Breast epithelium (tissue), 3 donors: ENCODE measurements at regions not wholly inside any gene's neighbourhood (a gene's known extent, or its start where the extent isn't known, plus 50 kb on each side); places are given as distances from the start of the nearest gene placed in this dataset.

Source experiments
- POLR2A ChIP-seq: fragments of 450-650 bp; IDR thresholded peaks from one replicate; pipeline ENCODE4 v1.6.1; 2016; ENCODE audit warnings: antibody characterized with exemption, mild to moderate bottlenecking, moderate library complexity
- POLR2AphosphoS5 ChIP-seq, 3 donors: sonication (generic); formaldehyde crosslinking; IDR thresholded peaks; one replicate each; pipeline ENCODE4 v1.6.1; 2017; ENCODE audit warnings: antibody characterized with exemption in 3 of 3
- TF ChIP-seq, protein P1 (sequence below), 3 donors: fragments of 450-650 bp; IDR thresholded peaks; one replicate each; pipeline ENCODE4 v1.5.1; 2016 to 2017; ENCODE audit warnings: antibody characterized with exemption in 3 of 3, mild to moderate bottlenecking in 3 of 3, moderate library complexity in 3 of 3

GRCh38 chr9:118532592-118532991, 828.4 kb downstream of the TLR4 start:
- TF ChIP-seq, protein P1, sequence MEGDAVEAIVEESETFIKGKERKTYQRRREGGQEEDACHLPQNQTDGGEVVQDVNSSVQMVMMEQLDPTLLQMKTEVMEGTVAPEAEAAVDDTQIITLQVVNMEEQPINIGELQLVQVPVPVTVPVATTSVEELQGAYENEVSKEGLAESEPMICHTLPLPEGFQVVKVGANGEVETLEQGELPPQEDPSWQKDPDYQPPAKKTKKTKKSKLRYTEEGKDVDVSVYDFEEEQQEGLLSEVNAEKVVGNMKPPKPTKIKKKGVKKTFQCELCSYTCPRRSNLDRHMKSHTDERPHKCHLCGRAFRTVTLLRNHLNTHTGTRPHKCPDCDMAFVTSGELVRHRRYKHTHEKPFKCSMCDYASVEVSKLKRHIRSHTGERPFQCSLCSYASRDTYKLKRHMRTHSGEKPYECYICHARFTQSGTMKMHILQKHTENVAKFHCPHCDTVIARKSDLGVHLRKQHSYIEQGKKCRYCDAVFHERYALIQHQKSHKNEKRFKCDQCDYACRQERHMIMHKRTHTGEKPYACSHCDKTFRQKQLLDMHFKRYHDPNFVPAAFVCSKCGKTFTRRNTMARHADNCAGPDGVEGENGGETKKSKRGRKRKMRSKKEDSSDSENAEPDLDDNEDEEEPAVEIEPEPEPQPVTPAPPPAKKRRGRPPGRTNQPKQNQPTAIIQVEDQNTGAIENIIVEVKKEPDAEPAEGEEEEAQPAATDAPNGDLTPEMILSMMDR (IDR thresholded peaks at IDR 0.05), result no peak
- TF ChIP-seq POLR2AphosphoS5 (IDR thresholded peaks at IDR 0.05), result no peak
- TF ChIP-seq POLR2A, result no peak
